ELR (cell line): ENCODE measurements at regions not wholly inside any gene's neighbourhood (a gene's known extent, or its start where the extent isn't known, plus 50 kb on each side); places are given as distances from the start of the nearest gene placed in this dataset.
A peak's percentile ranks its signal among the peaks of the same experiment; 100 is the strongest.
"Not testable (repeated sequence)": the region's sequence is repeated elsewhere in the genome, so short reads cannot be mapped to it uniquely, and the experiment has no call there.

Source experiments
- DNase-seq: peaks from one replicate; pipeline ENCODE4 v3.0.0-alpha.2; 2015; ENCODE audit warnings: low read depth

GRCh38 chr3:86794361-86795065 is 196.4 kb downstream of the VGLL3 start:
- DNase-seq = peak; percentile 34

GRCh38 chr3:86793786-86794185 is 197.2 kb downstream of the VGLL3 start:
- DNase-seq = peak; percentile 97

DNA sequence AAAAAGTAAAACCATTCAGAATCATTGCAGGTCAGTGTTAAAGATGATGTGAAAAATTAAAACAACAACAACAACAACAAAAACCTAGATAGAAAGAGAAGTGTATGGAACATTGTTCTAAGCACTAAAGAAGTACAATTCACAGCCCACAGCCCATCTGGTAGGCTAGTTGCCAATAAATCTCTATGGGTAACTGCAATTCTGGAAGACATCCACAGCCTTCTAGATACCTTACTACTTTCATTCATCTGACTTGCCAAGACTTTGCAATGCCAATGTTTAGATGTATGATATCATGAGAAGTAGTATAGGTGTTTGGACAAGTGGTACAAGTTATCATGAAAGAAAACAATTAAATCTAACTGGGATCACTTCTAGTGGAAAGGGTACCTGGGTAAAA is 198.6 kb downstream of the VGLL3 start:
- no peak for DNase-seq

- DNase-seq = no peak
Measured at GRCh38 chr3:86790884-86791549, 199.9 kb downstream of the VGLL3 start.

GRCh38 chr3:86788371-86788770 is 202.6 kb downstream of the VGLL3 start:
- DNase-seq = no peak

GRCh38 chr3:86787091-86787490 is 203.9 kb downstream of the VGLL3 start:
- DNase-seq = peak; percentile 72

- peak; percentile 68 for DNase-seq
Measured at GRCh38 chr3:86785386-86785785, 205.6 kb downstream of the VGLL3 start.

- DNase-seq = no peak
Measured at GRCh38 chr3:86782866-86783265, 208.1 kb downstream of the VGLL3 start.

- DNase-seq = no peak
Measured at GRCh38 chr3:86782286-86782685, 208.7 kb downstream of the VGLL3 start.

GRCh38 chr3:86774082-86774691 is 216.8 kb downstream of the VGLL3 start:
- DNase-seq = peak; percentile 70

GRCh38 chr3:86772699-86773098 is 218.2 kb downstream of the VGLL3 start:
- no peak for DNase-seq

DNA sequence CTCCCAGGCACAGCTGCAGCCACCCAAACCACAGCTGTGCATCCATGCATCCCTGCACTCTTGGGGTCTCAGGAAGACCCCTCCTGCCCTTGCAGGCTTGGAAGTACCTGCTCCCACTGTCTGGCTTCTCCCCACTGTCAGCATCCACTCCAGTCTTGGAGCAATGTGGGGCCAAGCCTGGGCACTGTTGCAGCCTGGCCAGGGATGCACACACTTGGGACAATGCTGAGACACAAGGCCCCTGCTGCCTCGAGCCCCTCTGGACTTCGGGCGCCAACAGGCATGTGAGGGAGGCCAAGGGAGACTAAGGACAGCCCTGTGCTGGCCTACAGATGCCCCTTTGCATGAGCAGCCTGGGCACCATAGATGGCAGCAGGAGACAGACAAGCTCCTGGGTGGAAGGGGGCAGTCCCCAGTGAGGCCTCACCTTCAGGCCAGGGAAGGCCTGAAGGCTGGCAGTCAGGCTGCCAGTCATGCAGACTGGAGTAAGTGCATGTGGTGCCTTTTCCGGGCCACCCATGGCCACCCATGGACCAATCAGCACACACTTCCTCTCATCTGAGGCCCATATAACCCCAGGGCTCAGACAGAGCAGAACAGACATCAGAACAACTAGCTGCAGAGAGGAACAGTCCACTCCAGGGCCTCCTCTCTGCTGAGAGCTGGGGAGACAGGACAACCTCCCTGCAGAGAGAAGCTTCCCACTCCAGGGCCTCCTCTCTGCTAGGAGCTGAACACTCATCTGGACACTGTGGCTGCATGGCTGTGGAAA is 219.0 kb downstream of the VGLL3 start:
- no peak for DNase-seq

DNA sequence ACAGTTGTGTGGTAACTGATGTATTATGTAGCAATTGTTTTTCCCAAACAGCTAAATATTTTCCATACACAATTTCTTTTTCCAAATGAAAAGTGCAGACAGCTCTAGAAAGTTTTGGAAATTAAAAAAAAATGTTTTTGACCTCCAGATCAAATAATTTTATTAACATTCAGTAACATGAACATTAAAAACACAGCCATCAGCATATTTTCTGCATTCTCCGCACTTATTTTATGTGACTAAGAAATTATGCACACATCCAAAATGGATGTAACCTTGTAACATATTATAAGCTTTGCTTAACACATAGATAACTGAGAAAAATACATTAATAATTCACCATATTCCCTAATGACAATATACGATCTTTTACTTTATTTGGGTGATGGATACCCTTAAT is 224.6 kb downstream of the VGLL3 start:
- DNase-seq = no peak

- not testable (repeated sequence) for DNase-seq
Measured at GRCh38 chr3:86757322-86758179, 233.4 kb downstream of the VGLL3 start.

GRCh38 chr3:86748015-86748414 is 242.9 kb downstream of the VGLL3 start:
- no peak for DNase-seq

- no peak for DNase-seq
Measured at GRCh38 chr3:86744051-86744450, 246.9 kb downstream of the VGLL3 start.

DNA sequence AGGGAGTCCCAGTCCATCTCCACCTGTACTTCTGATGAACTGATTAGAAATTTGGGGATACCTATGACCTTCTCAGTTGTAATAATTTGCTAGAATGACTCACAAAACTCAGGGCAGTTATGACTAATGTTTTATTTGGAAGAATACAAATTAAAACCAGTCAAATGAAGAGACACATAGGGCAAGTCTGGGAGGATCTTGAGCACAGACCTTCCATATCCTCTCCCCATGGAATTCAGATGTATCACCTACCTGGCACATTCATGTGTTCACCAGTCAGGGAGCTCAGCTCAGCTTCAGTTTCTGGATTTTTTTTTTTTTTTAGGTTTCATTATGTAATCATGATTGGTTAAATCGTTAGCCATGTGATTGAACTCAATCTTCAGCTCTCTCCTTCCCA is 247.7 kb downstream of the VGLL3 start:
- DNase-seq = no peak

GRCh38 chr3:86740751-86741150 is 250.2 kb downstream of the VGLL3 start:
- DNase-seq = no peak

- DNase-seq = no peak
Measured at GRCh38 chr3:86739244-86739643, 251.7 kb downstream of the VGLL3 start.

- DNase-seq = no peak
Measured at GRCh38 chr3:86738684-86739083, 252.3 kb downstream of the VGLL3 start.

DNA sequence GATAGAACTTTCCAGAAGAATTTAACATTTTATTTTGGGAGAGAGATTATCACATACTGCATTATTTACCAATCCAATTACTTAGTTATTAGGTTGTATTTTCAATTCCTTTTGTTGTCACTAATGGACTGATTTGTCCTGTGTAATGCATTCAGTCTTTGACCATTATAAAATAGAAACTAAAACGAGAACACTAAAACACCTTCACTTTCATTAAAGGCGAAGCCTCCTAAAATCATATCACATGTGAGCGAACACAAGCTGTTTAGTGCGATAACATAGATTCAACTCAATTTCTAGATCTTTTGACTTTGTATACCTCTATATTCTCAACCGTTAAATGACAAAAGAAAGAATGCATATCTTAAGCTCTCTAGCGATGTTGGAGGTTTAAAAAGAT is 253.4 kb downstream of the VGLL3 start:
- no peak for DNase-seq

- DNase-seq = no peak
Measured at GRCh38 chr3:86733257-86733656, 257.7 kb downstream of the VGLL3 start.
